ENCODE measurements at regions not wholly inside any gene's neighbourhood (a gene's known extent, or its start where the extent isn't known, plus 50 kb on each side); places are given as distances from the start of the nearest gene placed in this dataset.

- BruUV-seq (replicated peaks) = no TSS peak
- ChIA-PET POLR2A (ENCODE audit: unreplicated experiment) (interaction anchor here (0.6 kb wide), 1 partner anchor 10 kb away, joined by 4 read pairs; no protein-coding TSS in a partner anchor), CTCF (no interaction called here)
- Histone ChIP-seq H2AFZ (no peak overlapping the region), H3K9me3 (ENCODE audit: insufficient read depth, low read depth) (no peaks in the 10 kb centered on the region), H3K36me3 (ENCODE audit: low read depth) (no peaks in the 10 kb centered on the region), H3K27me3 (ENCODE audit: insufficient read depth, low read depth) (peaks cover 11% of the 10 kb centered on the region; the same call in 1 of the 2 replicates), H3K79me2 (ENCODE audit: low read depth) (no peaks in the 10 kb centered on the region), H3K4me1 (replicated peaks; ENCODE audit: insufficient read depth) (no peaks in the 10 kb centered on the region), H3K9me2 (ENCODE audit: insufficient read depth) (no peaks in the 10 kb centered on the region), H3K4me2 (no peak overlapping the region), H3K27ac (no peak overlapping the region), H3F3A (ENCODE audit: insufficient read depth, low read depth) (no peaks in the 10 kb centered on the region), H3K4me3 (no peak overlapping the region), H4K20me1 (ENCODE audit: insufficient read depth) (no peaks in the 10 kb centered on the region)
- intact Hi-C loops (cut with micrococcal nuclease; ENCODE audit: unreplicated experiment) = no loop called here
- TF ChIP-seq EZH2 (IDR thresholded peaks at IDR 0.05; ENCODE audit: low read depth) (no peak), CTCF (conservative IDR thresholded peaks at IDR 0.05) (no peak)
- DNase-seq = no peak
Measured at GRCh38 chr19:27911122-27911898, 1301.6 kb downstream of the UQCRFS1 start.

DNA sequence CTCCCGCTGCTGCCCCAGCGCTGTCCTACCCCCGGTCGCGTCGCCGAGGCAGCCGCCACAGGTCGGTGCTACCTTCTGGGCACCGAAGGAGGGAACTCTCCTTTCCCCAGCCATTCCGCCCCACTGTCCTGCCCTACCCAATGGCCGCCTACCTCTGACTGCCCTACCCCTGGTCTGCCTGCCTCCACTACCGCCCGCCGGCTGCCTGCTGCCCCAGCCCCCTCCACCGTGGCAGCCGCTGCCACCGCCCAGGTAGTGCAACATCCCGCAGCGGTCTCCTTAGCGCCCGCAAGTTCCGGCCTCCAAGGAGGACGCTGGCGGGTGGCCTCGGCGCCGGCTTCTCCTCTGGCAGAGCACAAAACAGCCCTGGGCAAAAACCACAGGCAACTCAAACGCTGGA is 1303.1 kb downstream of the UQCRFS1 start:
- Histone ChIP-seq H3K4me2 (no peak overlapping the region), H3K27me3 (ENCODE audit: insufficient read depth, low read depth) (peaks cover 11% of the 10 kb centered on the region; the same call in 1 of the 2 replicates), H2AFZ (no peak overlapping the region), H4K20me1 (ENCODE audit: insufficient read depth) (no peaks in the 10 kb centered on the region), H3K9me3 (ENCODE audit: insufficient read depth, low read depth) (no peaks in the 10 kb centered on the region), H3K9me2 (ENCODE audit: insufficient read depth) (no peaks in the 10 kb centered on the region), H3K4me3 (no peak overlapping the region), H3K4me1 (replicated peaks; ENCODE audit: insufficient read depth) (no peaks in the 10 kb centered on the region), H3K36me3 (ENCODE audit: low read depth) (no peaks in the 10 kb centered on the region), H3K27ac (no peak overlapping the region), H3K79me2 (ENCODE audit: low read depth) (no peaks in the 10 kb centered on the region), H3F3A (ENCODE audit: insufficient read depth, low read depth) (no peaks in the 10 kb centered on the region)
- CTCF ChIA-PET = no interaction called here
- POLR2A ChIA-PET (ENCODE audit: unreplicated experiment) = no interaction called here
- BruUV-seq (replicated peaks) = no TSS peak
- DNase-seq = no peak
- intact Hi-C loops (cut with micrococcal nuclease; ENCODE audit: unreplicated experiment) = no loop called here
- TF ChIP-seq CTCF (conservative IDR thresholded peaks at IDR 0.05) (no peak), EZH2 (IDR thresholded peaks at IDR 0.05; ENCODE audit: low read depth) (no peak)

- no peaks in the 10 kb centered on the region for H3K9me2 ChIP-seq (ENCODE audit: insufficient read depth)
- no peaks in the 10 kb centered on the region for H4K20me1 ChIP-seq (ENCODE audit: insufficient read depth)
- TF ChIP-seq EZH2 (IDR thresholded peaks at IDR 0.05; ENCODE audit: low read depth) (no peak), CTCF (conservative IDR thresholded peaks at IDR 0.05) (no peak)
- CTCF ChIA-PET = no interaction called here
- no peaks in the 10 kb centered on the region for H3K79me2 ChIP-seq (ENCODE audit: low read depth)
- no peak overlapping the region for H3K4me3 ChIP-seq
- no peak overlapping the region for H3K4me2 ChIP-seq
- peaks cover 11% of the 10 kb centered on the region; the same call in 1 of the 2 replicates for H3K27me3 ChIP-seq (ENCODE audit: insufficient read depth, low read depth)
- no peak overlapping the region for H3K27ac ChIP-seq
- H2AFZ ChIP-seq = no peak overlapping the region
- no peak for DNase-seq
- no peaks in the 10 kb centered on the region for H3K36me3 ChIP-seq (ENCODE audit: low read depth)
- intact Hi-C loops (cut with micrococcal nuclease; ENCODE audit: unreplicated experiment) = no loop called here
- no peaks in the 10 kb centered on the region for H3K4me1 ChIP-seq (replicated peaks; ENCODE audit: insufficient read depth)
- POLR2A ChIA-PET (ENCODE audit: unreplicated experiment) = no interaction called here
- BruUV-seq (replicated peaks) = no TSS peak
- no peaks in the 10 kb centered on the region for H3K9me3 ChIP-seq (ENCODE audit: insufficient read depth, low read depth)
- no peaks in the 10 kb centered on the region for H3F3A ChIP-seq (ENCODE audit: insufficient read depth, low read depth)
Measured at GRCh38 chr19:27909185-27909840, 1303.6 kb downstream of the UQCRFS1 start.

Data from PC-9 (cell line).